IMR-90 (cell line): ENCODE measurements at regions not wholly inside any gene's neighbourhood (a gene's known extent, or its start where the extent isn't known, plus 50 kb on each side); places are given as distances from the start of the nearest gene placed in this dataset.

Experiments
- ATAC-seq: fragments of 200-7000 bp; cut with Tn5 transposase; 2 replicates; pipeline ENCODE4 v1.9.1; 2020; ENCODE audit warnings: low read depth, mild to moderate bottlenecking, moderate library complexity
- BruUV-seq: library from RNA; stranded (reverse); fragments of 400-500 nt; replicated peaks from 2 replicates; lab custom pipeline; 2021; lab: Mats Ljungman, UMichigan
- CTCF ChIA-PET: fragments of 300-600 bp; formaldehyde crosslinking; extraction: SDS; loops from one replicate; lab custom pipeline; 2021; ENCODE audit warnings: antibody characterized with exemption; lab: Yijun Ruan, JAX
- POLR2A ChIA-PET: fragments of 300-600 bp; sonication (Branson Sonifier 250); formaldehyde crosslinking; loops from one replicate; lab custom pipeline; 2022; ENCODE audit warnings: antibody characterized with exemption; ENCODE audit not compliant: unreplicated experiment; lab: Charles Lee
- DNase-seq: peaks from one replicate; pipeline ENCODE4 v3.0.0; 2013
- H2AFZ ChIP-seq: replicated peaks from 2 replicates; pipeline ENCODE3; 2013; ENCODE audit warnings: low read length, mild to moderate bottlenecking; ENCODE audit not compliant: poor library complexity
- H2AK5ac ChIP-seq: 2 replicates; pipeline ENCODE4 v1.6.1; 2013; ENCODE audit warnings: low read depth, low read length, inconsistent platforms
- H2AK9ac ChIP-seq: replicated peaks from 2 replicates; pipeline ENCODE3; 2013; ENCODE audit warnings: mild to moderate bottlenecking, low read depth, low read length, moderate library complexity; ENCODE audit not compliant: poor library complexity
- H2BK120ac ChIP-seq: 2 replicates; pipeline ENCODE4 v1.6.1; 2013; ENCODE audit warnings: low read depth, low read length, inconsistent platforms
- H2BK15ac ChIP-seq: 3 replicates; pipeline ENCODE4 v1.6.1; 2013; ENCODE audit warnings: low read depth, low read length, inconsistent platforms
- H2BK20ac ChIP-seq: 2 replicates; pipeline ENCODE4 v1.6.1; 2013; ENCODE audit warnings: low read depth, mild to moderate bottlenecking, inconsistent platforms, low read length, moderate library complexity
- H2BK5ac ChIP-seq: 2 replicates; pipeline ENCODE4 v1.6.1; 2013; ENCODE audit warnings: mild to moderate bottlenecking, low read depth, low read length, inconsistent platforms; ENCODE audit not compliant: poor library complexity, severe bottlenecking
- H3K14ac ChIP-seq: replicated peaks from 2 replicates; pipeline ENCODE4 v1.6.1; 2013; ENCODE audit warnings: low read depth, low read length, inconsistent platforms
- H3K18ac ChIP-seq: 2 replicates; pipeline ENCODE4 v1.6.1; 2013; ENCODE audit warnings: low read depth, low read length, control low read depth
- H3K23ac ChIP-seq: 2 replicates; pipeline ENCODE4 v1.6.1; 2013; ENCODE audit warnings: low read depth, low read length, inconsistent platforms
- H3K27ac ChIP-seq: 2 replicates; pipeline ENCODE4 v1.5.1; 2013; ENCODE audit warnings: mild to moderate bottlenecking, control low read depth, low read length; ENCODE audit not compliant: insufficient read depth
- H3K27me3 ChIP-seq: 2 replicates; pipeline ENCODE4 v1.6.1; 2013; ENCODE audit warnings: low read length; ENCODE audit not compliant: control insufficient read depth, insufficient read depth
- H3K36me3 ChIP-seq: 2 replicates; pipeline ENCODE4 v1.6.1; 2013; ENCODE audit warnings: low read length, mixed read lengths; ENCODE audit not compliant: control insufficient read depth, insufficient read depth
- H3K4ac ChIP-seq: 2 replicates; pipeline ENCODE4 v1.6.1; 2013; ENCODE audit warnings: low read depth, low read length, inconsistent platforms
- H3K4me1 ChIP-seq: 2 replicates; pipeline ENCODE4 v1.6.1; 2013; ENCODE audit warnings: low read length, mixed read lengths; ENCODE audit not compliant: control insufficient read depth, insufficient read depth
- H3K4me2 ChIP-seq: 2 replicates; pipeline ENCODE4 v1.6.1; 2013; ENCODE audit warnings: low read depth, mild to moderate bottlenecking, control low read depth, low read length, moderate library complexity
- H3K4me3 ChIP-seq: 2 replicates; pipeline ENCODE4 v1.5.1; 2013; ENCODE audit warnings: low read depth, mild to moderate bottlenecking, control low read depth, low read length, moderate library complexity; ENCODE audit not compliant: insufficient read depth
- H3K56ac ChIP-seq: 2 replicates; pipeline ENCODE4 v1.6.1; 2013; ENCODE audit warnings: low read length, inconsistent platforms; ENCODE audit not compliant: insufficient read depth; ENCODE audit errors: extremely low read depth
- H3K79me1 ChIP-seq, 2 experiments: 2 replicates each; pipeline ENCODE4 v1.6.1; 2013; ENCODE audit warnings: low read length in 2 of 2, inconsistent platforms in 1 of 2, low read depth in 1 of 2
- H3K9ac ChIP-seq: 2 replicates; pipeline ENCODE4 v1.6.1; 2013; ENCODE audit warnings: low read depth, low read length, control low read depth
- H3K9me1 ChIP-seq: 2 replicates; pipeline ENCODE4 v1.6.1; 2013; ENCODE audit warnings: low read length, inconsistent platforms; ENCODE audit not compliant: insufficient read depth
- H3K9me3 ChIP-seq: 2 replicates; pipeline ENCODE4 v1.6.1; 2013; ENCODE audit warnings: low read length; ENCODE audit not compliant: control insufficient read depth, insufficient read depth
- H4K20me1 ChIP-seq: 2 replicates; pipeline ENCODE4 v1.6.1; 2013; ENCODE audit warnings: low read length, inconsistent platforms; ENCODE audit not compliant: insufficient read depth
- H4K5ac ChIP-seq: 2 replicates; pipeline ENCODE4 v1.6.1; 2013; ENCODE audit warnings: mild to moderate bottlenecking, low read depth, low read length, control low read depth
- H4K8ac ChIP-seq, 2 experiments: 2 replicates each; pipeline ENCODE4 v1.6.1; 2013; ENCODE audit warnings: low read depth in 2 of 2, low read length in 2 of 2, control low read depth in 1 of 2, inconsistent platforms in 1 of 2
- H4K91ac ChIP-seq: 2 replicates; pipeline ENCODE4 v1.6.1; 2013; ENCODE audit warnings: low read depth, low read length, inconsistent platforms; ENCODE audit not compliant: insufficient read depth
- BHLHE40 ChIP-seq: fragments of 150-350 bp; IDR thresholded peaks from 2 replicates; pipeline ENCODE4 v1.6.1; 2016; ENCODE audit warnings: mild to moderate bottlenecking, low read depth, low read length
- CEBPB ChIP-seq: IDR thresholded peaks from 2 replicates; pipeline ENCODE4 v1.6.1; 2012; ENCODE audit warnings: low read depth, low read length, improper control_type of control experiment
- CHD1 ChIP-seq: IDR thresholded peaks from 2 replicates; pipeline ENCODE4 v1.6.1; 2012; ENCODE audit warnings: low read depth, low read length, improper control_type of control experiment
- FOS ChIP-seq: fragments of 150-350 bp; IDR thresholded peaks from 2 replicates; pipeline ENCODE4 v1.6.1; 2016; ENCODE audit warnings: low read depth, low read length
- MAFK ChIP-seq: IDR thresholded peaks from 2 replicates; pipeline ENCODE4 v1.6.1; 2012; ENCODE audit warnings: low read depth, low read length, improper control_type of control experiment
- MAZ ChIP-seq: IDR thresholded peaks from 2 replicates; pipeline ENCODE4 v1.6.1; 2012; ENCODE audit warnings: low read depth, mild to moderate bottlenecking, low read length, improper control_type of control experiment, moderate library complexity, borderline replicate concordance
- MXI1 ChIP-seq: IDR thresholded peaks from 2 replicates; pipeline ENCODE4 v1.6.1; 2012; ENCODE audit warnings: low read depth, mild to moderate bottlenecking, low read length, moderate library complexity, borderline replicate concordance
- NFE2L2 ChIP-seq: fragments of 150-350 bp; IDR thresholded peaks from 2 replicates; pipeline ENCODE4 v1.6.1; 2016; ENCODE audit warnings: low read depth, mild to moderate bottlenecking, low read length
- POLR2A ChIP-seq: IDR thresholded peaks from 2 replicates; pipeline ENCODE4 v1.6.1; 2012; ENCODE audit warnings: mild to moderate bottlenecking, low read depth, low read length
- RAD21 ChIP-seq: IDR thresholded peaks from 2 replicates; pipeline ENCODE4 v1.6.1; 2012; ENCODE audit warnings: low read length, improper control_type of control experiment
- RCOR1 ChIP-seq: IDR thresholded peaks from 2 replicates; pipeline ENCODE4 v1.6.1; 2012; ENCODE audit warnings: mild to moderate bottlenecking, low read length, improper control_type of control experiment; ENCODE audit not compliant: insufficient replicate concordance
- RFX5 ChIP-seq: IDR thresholded peaks from 2 replicates; pipeline ENCODE4 v1.8.0; 2012; ENCODE audit warnings: low read depth, mild to moderate bottlenecking, low read length, moderate library complexity
- SMC3 ChIP-seq: fragments of 150-350 bp; IDR thresholded peaks from 2 replicates; pipeline ENCODE4 v1.6.1; 2016; ENCODE audit warnings: low read depth, mild to moderate bottlenecking, antibody characterized with exemption, low read length, moderate library complexity
- USF2 ChIP-seq: fragments of 150-350 bp; IDR thresholded peaks from 2 replicates; pipeline ENCODE4 v1.6.1; 2017; ENCODE audit warnings: mild to moderate bottlenecking, antibody characterized with exemption, low read length, low read depth
- WGBS, 2 experiments: methylation state at CpG; one replicate each; pipeline versions ENCODE4 v1.1.5 to v1.1.7; 2013; ENCODE audit warnings: missing lambda C conversion rate in 2 of 2; ENCODE audit not compliant: insufficient read length in 1 of 2; ENCODE audit errors: extremely low coverage in 2 of 2; 5-methylcytosine and 5-hydroxymethylcytosine counted together
- dilution Hi-C: fragments of 300-500 bp; cut with HindIII; formaldehyde crosslinking; loops from one replicate; pipeline ENCODE4 v1.14.3; 2018; ENCODE audit warnings: low sequenced_read_pairs; ENCODE audit not compliant: unreplicated experiment
- in situ Hi-C: fragments of 300-500 bp; cut with MboI; formaldehyde crosslinking; loops from 3 replicates; pipeline ENCODE4 v1.14.3; 2019; ENCODE audit warnings: low sequenced_read_pairs, inconsistent platforms, mixed read lengths
- intact Hi-C: fragments of 100-400 bp; cut with micrococcal nuclease; formaldehyde crosslinking; loops from 2 replicates; pipeline ENCODE4 v1.10.0; 2022
- TF ChIP-seq, protein P1 (sequence below): conservative IDR thresholded peaks from 2 replicates; pipeline ENCODE4 v1.5.1; 2012; ENCODE audit warnings: mild to moderate bottlenecking, low read depth, low read length, improper control_type of control experiment
- TF ChIP-seq, protein P2 (sequence below): fragments of 150-350 bp; IDR thresholded peaks from 2 replicates; pipeline ENCODE4 v1.6.1; 2016; ENCODE audit warnings: low read depth, mild to moderate bottlenecking, low read length, moderate library complexity, borderline replicate concordance

GRCh38 chrX:144293229-144293628 lies 409.4 kb downstream of the UBE2NL start:
- no peak overlapping the region for H2BK120ac ChIP-seq
- no peak overlapping the region for H3K9ac ChIP-seq
- TF ChIP-seq, protein P1, sequence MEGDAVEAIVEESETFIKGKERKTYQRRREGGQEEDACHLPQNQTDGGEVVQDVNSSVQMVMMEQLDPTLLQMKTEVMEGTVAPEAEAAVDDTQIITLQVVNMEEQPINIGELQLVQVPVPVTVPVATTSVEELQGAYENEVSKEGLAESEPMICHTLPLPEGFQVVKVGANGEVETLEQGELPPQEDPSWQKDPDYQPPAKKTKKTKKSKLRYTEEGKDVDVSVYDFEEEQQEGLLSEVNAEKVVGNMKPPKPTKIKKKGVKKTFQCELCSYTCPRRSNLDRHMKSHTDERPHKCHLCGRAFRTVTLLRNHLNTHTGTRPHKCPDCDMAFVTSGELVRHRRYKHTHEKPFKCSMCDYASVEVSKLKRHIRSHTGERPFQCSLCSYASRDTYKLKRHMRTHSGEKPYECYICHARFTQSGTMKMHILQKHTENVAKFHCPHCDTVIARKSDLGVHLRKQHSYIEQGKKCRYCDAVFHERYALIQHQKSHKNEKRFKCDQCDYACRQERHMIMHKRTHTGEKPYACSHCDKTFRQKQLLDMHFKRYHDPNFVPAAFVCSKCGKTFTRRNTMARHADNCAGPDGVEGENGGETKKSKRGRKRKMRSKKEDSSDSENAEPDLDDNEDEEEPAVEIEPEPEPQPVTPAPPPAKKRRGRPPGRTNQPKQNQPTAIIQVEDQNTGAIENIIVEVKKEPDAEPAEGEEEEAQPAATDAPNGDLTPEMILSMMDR = no peak
- TF ChIP-seq MXI1 (no peak), MAZ (no peak), USF2 (no peak), RCOR1 (no peak), CEBPB (no peak), FOS (no peak), SMC3 (no peak), MAFK (no peak), RFX5 (no peak), CHD1 (no peak), NFE2L2 (no peak), BHLHE40 (no peak), POLR2A (no peak), RAD21 (no peak)
- TF ChIP-seq, protein P2, sequence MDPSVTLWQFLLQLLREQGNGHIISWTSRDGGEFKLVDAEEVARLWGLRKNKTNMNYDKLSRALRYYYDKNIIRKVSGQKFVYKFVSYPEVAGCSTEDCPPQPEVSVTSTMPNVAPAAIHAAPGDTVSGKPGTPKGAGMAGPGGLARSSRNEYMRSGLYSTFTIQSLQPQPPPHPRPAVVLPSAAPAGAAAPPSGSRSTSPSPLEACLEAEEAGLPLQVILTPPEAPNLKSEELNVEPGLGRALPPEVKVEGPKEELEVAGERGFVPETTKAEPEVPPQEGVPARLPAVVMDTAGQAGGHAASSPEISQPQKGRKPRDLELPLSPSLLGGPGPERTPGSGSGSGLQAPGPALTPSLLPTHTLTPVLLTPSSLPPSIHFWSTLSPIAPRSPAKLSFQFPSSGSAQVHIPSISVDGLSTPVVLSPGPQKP = no peak
- WGBS, 2 experiments = 0% methylated on average over 1 of the region's 2 CpGs; no CpG with 5 or more reads in 1 of the 2 experiments
- H3K9me1 ChIP-seq = no peaks in the 10 kb centered on the region
- H3K27me3 ChIP-seq = no peaks in the 10 kb centered on the region
- no peaks in the 10 kb centered on the region for H4K20me1 ChIP-seq
- no peak overlapping the region for H4K5ac ChIP-seq
- dilution Hi-C loops (no loop called here), in situ Hi-C loops (no loop called here), intact Hi-C loops (no loop called here)
- H3K9me3 ChIP-seq = peaks cover 4% of the 10 kb centered on the region; the same call in 1 of the 2 replicates
- ATAC-seq (no peak), DNase-seq (no peak)
- no peak overlapping the region for H3K14ac ChIP-seq
- CTCF ChIA-PET = no interaction called here
- H3K4ac ChIP-seq = no peak overlapping the region
- H2BK20ac ChIP-seq = no peak overlapping the region
- H2AFZ ChIP-seq = no peak overlapping the region
- no peaks in the 10 kb centered on the region for H3K79me1 ChIP-seq
- H2AK9ac ChIP-seq = no peak overlapping the region
- no peak overlapping the region for H3K4me3 ChIP-seq
- H4K8ac ChIP-seq = no peak overlapping the region
- H2AK5ac ChIP-seq = no peak overlapping the region
- H2BK5ac ChIP-seq = no peak overlapping the region
- no TSS peak for BruUV-seq
- no peak overlapping the region for H4K91ac ChIP-seq
- H3K23ac ChIP-seq = no peak overlapping the region
- H3K4me1 ChIP-seq = no peaks in the 10 kb centered on the region
- H3K4me2 ChIP-seq = no peak overlapping the region
- no peak overlapping the region for H3K27ac ChIP-seq
- H3K36me3 ChIP-seq = no peaks in the 10 kb centered on the region
- H3K18ac ChIP-seq = no peak overlapping the region
- no peak overlapping the region for H3K56ac ChIP-seq
- no peak overlapping the region for H2BK15ac ChIP-seq
- POLR2A ChIA-PET = no interaction called here
